MM.1S (cell line): ENCODE measurements at regions not wholly inside any gene's neighbourhood (a gene's known extent, or its start where the extent isn't known, plus 50 kb on each side); places are given as distances from the start of the nearest gene placed in this dataset.

Source experiments
- EZH2 ChIP-seq: fragments of 300-600 bp; sonication (generic); optimal IDR thresholded peaks from 2 replicates; pipeline ENCODE3; 2017; ENCODE audit warnings: low read depth, mild to moderate bottlenecking, antibody characterized with exemption, low read length, mixed read lengths
- EZH2phosphoT487 ChIP-seq: fragments of 300-600 bp; sonication (generic); IDR thresholded peaks from 2 replicates; pipeline ENCODE4 v1.6.1; 2018; ENCODE audit warnings: antibody characterized with exemption, low read length
- TF ChIP-seq, protein P1 (sequence below): fragments of 300-600 bp; sonication (generic); IDR thresholded peaks from 2 replicates; pipeline ENCODE4 v1.5.1; 2016; ENCODE audit warnings: antibody characterized with exemption, low read length, mixed read lengths

- TF ChIP-seq, protein P1, sequence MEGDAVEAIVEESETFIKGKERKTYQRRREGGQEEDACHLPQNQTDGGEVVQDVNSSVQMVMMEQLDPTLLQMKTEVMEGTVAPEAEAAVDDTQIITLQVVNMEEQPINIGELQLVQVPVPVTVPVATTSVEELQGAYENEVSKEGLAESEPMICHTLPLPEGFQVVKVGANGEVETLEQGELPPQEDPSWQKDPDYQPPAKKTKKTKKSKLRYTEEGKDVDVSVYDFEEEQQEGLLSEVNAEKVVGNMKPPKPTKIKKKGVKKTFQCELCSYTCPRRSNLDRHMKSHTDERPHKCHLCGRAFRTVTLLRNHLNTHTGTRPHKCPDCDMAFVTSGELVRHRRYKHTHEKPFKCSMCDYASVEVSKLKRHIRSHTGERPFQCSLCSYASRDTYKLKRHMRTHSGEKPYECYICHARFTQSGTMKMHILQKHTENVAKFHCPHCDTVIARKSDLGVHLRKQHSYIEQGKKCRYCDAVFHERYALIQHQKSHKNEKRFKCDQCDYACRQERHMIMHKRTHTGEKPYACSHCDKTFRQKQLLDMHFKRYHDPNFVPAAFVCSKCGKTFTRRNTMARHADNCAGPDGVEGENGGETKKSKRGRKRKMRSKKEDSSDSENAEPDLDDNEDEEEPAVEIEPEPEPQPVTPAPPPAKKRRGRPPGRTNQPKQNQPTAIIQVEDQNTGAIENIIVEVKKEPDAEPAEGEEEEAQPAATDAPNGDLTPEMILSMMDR, result no peak
- TF ChIP-seq EZH2 (no peak), EZH2phosphoT487 (no peak)
These were observed 328.7 kb downstream of the CYRIA start for GRCh38 chr2:16336916-16337315.
